Tibial artery (tissue), 4 donors: ENCODE measurements at regions not wholly inside any gene's neighbourhood (a gene's known extent, or its start where the extent isn't known, plus 50 kb on each side); places are given as distances from the start of the nearest gene placed in this dataset.

ENCODE experiments used
- DNase-seq, 2 donors: peaks; one replicate each; pipeline ENCODE4 v3.0.0-alpha.2; 2019
- H3K27ac ChIP-seq, 2 donors: fragments of 200-600 bp; sonication (generic) in 1 of 2; 1 replicate in 1 of 2; 2 replicates in 1 of 2; pipeline ENCODE4 v1.5.1; 2018 to 2019; ENCODE audit warnings: mild to moderate bottlenecking in 1 of 2
- H3K27me3 ChIP-seq, 2 donors: fragments of 200-600 bp; sonication (generic) in 1 of 2; one replicate each; pipeline versions ENCODE4 v1.5.1 to v1.6.0; 2016 to 2019
- H3K36me3 ChIP-seq, 3 donors: fragments of 200-600 bp; sonication (generic) in 2 of 3; one replicate each; pipeline ENCODE4 v1.5.1; 2016 to 2019; ENCODE audit warnings: mild to moderate bottlenecking in 2 of 3
- H3K4me1 ChIP-seq, 4 donors: fragments of 200-600 bp; sonication (generic) in 2 of 4; 1 replicate in 3 of 4; 2 replicates in 1 of 4; pipeline ENCODE4 v1.5.1; 2016 to 2019
- H3K4me3 ChIP-seq, 2 donors: fragments of 200-600 bp; sonication (generic) in 1 of 2; 1 replicate in 1 of 2; 2 replicates in 1 of 2; pipeline ENCODE4 v1.5.1; 2018 to 2019; ENCODE audit warnings: mild to moderate bottlenecking in 2 of 2
- H3K9me3 ChIP-seq, 3 donors: fragments of 200-600 bp; sonication (generic) in 1 of 3; one replicate each; pipeline ENCODE4 v1.5.1; 2016 to 2019
- intact Hi-C: fragments of 100-400 bp; cut with DNase I; formaldehyde crosslinking; loops from one replicate; pipeline ENCODE4 v1.15.0; 2023; ENCODE audit warnings: low total_unique reads
- TF ChIP-seq, protein P1 (sequence below), 2 experiments: fragments of 200-600 bp in 1 of 2; fragments of 450-650 bp in 1 of 2; IDR thresholded peaks; one replicate each; pipeline ENCODE4 v1.5.1; 2017 to 2019; ENCODE audit warnings: antibody characterized with exemption in 2 of 2, mild to moderate bottlenecking in 1 of 2, moderate library complexity in 1 of 2

DNA sequence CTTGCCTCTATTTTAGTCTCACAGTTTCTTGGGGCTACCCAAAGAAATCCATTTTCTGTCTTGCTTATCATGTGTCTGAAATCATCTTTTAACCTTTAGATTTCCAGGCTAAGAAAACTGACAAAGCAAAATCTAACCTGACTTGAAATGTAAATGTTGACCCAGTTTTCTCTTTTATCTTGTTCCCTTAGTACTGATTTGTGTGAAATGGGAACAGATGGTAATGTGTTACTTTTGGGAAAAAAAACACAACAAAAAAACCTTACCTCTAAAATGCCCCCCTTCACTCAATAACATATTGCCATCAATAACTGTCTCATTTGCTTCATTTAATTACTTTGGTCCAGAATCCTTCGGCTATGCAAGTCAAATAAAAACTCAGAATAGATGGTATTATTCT is 383.2 kb upstream of the DCN start:
- no peaks in the 10 kb centered on the region for H3K36me3 ChIP-seq
- TF ChIP-seq, protein P1, sequence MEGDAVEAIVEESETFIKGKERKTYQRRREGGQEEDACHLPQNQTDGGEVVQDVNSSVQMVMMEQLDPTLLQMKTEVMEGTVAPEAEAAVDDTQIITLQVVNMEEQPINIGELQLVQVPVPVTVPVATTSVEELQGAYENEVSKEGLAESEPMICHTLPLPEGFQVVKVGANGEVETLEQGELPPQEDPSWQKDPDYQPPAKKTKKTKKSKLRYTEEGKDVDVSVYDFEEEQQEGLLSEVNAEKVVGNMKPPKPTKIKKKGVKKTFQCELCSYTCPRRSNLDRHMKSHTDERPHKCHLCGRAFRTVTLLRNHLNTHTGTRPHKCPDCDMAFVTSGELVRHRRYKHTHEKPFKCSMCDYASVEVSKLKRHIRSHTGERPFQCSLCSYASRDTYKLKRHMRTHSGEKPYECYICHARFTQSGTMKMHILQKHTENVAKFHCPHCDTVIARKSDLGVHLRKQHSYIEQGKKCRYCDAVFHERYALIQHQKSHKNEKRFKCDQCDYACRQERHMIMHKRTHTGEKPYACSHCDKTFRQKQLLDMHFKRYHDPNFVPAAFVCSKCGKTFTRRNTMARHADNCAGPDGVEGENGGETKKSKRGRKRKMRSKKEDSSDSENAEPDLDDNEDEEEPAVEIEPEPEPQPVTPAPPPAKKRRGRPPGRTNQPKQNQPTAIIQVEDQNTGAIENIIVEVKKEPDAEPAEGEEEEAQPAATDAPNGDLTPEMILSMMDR (IDR thresholded peaks at IDR 0.05): no peak
- DNase-seq: no peak
- no peak overlapping the region for H3K27ac ChIP-seq
- no peak overlapping the region for H3K4me3 ChIP-seq
- H3K9me3 ChIP-seq: no peaks in the 10 kb centered on the region
- intact Hi-C loops: no loop called here
- H3K4me1 ChIP-seq: peaks cover 0 to 8% (median 0%) of the 10 kb centered on the region in 4 donors
- no peaks in the 10 kb centered on the region for H3K27me3 ChIP-seq

DNA sequence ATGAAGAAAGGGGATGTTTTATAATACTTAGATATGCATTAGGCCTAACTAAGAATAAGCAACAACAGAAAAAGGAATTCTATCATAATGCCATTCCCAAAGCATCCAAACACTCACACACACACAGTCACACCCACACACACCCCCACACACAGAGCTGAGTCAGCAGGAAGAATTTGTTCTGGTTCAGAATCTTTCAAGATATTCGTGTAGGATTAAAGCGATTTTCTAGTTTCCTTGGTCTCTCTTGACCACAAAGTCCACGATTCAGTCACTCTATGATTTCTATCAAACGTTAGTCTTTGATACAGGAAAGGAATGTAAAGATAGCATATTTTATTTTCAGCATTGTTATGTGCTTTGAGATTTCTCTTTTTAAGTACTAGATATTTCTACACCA is 382.6 kb upstream of the DCN start:
- no peak for DNase-seq
- TF ChIP-seq, protein P1 (IDR thresholded peaks at IDR 0.05): no peak
- no peaks in the 10 kb centered on the region for H3K36me3 ChIP-seq
- no peaks in the 10 kb centered on the region for H3K9me3 ChIP-seq
- H3K27ac ChIP-seq: no peak overlapping the region
- no peaks in the 10 kb centered on the region for H3K27me3 ChIP-seq
- H3K4me3 ChIP-seq: no peak overlapping the region
- H3K4me1 ChIP-seq: peaks cover 0 to 8% (median 0%) of the 10 kb centered on the region in 4 donors
- intact Hi-C loops: no loop called here

DNA sequence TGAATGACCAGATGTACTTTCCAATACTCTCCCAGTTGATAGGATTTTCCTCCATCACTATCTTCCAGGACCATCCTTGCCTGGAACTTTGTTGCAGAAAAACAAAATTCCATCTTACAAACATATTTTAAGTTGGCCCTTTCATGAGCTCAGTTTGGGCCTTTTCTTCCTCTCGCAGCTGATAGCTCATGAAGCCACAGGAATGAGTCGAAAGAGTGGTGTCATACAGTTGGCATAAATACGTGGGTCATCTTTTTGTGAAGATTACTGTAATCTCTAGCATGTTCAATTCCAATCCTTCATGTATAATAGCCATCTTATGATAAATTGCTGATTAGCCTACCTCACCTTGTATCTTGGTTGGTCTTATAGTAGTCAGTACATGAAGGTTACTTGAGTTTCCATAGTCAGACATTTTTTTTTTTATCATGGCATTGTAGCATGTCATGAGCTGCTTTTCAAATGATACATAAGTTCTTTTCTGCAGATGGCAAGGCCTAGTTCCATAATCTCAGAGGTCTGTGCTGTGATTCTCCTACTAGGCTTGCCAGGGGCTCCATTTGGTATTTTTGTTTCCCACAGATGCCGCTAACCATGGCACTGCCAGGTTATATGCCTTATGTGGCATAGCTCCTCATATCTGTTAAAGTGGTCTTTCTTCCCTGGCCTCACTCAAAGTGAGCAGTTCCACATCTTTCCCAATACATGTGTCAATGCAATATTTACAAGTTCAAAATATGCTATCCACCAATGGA is 380.6 kb upstream of the DCN start:
- H3K9me3 ChIP-seq: peaks cover 0 to 3% (median 0%) of the 10 kb centered on the region in 3 donors
- peaks cover 0 to 8% (median 0%) of the 10 kb centered on the region in 4 donors for H3K4me1 ChIP-seq
- no peaks in the 10 kb centered on the region for H3K36me3 ChIP-seq
- TF ChIP-seq, protein P1 (IDR thresholded peaks at IDR 0.05): no peak
- intact Hi-C loops: no loop called here
- H3K27ac ChIP-seq: no peak overlapping the region
- H3K27me3 ChIP-seq: no peaks in the 10 kb centered on the region
- no peak for DNase-seq
- no peak overlapping the region for H3K4me3 ChIP-seq

DNA sequence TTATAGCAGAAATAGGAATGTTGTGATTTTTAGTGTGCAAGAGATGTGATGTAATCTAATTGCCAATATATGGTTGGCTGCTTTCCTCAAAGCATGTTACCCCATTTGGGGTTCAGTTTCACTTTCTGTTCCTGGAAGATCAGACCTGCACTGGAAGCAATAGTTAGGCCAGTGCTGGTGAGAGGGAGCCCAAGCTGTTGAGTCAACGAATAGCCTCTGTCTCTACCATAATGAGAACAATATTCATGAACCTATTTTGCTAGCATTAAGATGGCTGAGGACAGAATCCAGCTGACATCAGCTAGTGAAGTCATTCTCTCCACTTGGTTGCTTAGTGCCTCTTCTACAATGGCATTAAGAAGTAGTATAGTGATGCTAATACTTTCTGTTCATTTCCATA is 379.9 kb upstream of the DCN start:
- Histone ChIP-seq H3K27ac (no peak overlapping the region), H3K36me3 (no peaks in the 10 kb centered on the region), H3K4me1 (peaks cover 0 to 8% (median 0%) of the 10 kb centered on the region in 4 donors), H3K27me3 (no peaks in the 10 kb centered on the region), H3K9me3 (peaks cover 0 to 3% (median 0%) of the 10 kb centered on the region in 3 donors), H3K4me3 (no peak overlapping the region)
- TF ChIP-seq, protein P1 (IDR thresholded peaks at IDR 0.05): no peak
- DNase-seq: no peak
- intact Hi-C loops: no loop called here

DNA sequence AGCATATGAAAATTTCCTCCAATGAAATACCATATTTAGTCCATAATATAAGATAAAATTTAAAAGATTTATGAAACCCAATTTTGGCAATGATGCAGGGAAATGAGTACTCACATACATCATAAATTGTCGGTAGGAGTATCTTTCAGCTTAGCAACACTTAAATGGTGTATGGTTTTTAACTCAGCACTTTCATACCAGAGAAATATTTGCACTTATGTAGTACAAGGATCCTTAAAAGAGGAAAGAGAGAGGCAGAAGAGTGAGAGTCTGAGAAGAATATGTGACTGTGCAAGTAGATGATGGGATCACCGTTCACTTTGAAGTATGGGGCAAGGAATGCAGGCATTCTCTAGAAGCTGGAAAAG is 379.3 kb upstream of the DCN start:
- Histone ChIP-seq H3K36me3 (no peaks in the 10 kb centered on the region), H3K4me3 (no peak overlapping the region), H3K27me3 (no peaks in the 10 kb centered on the region), H3K4me1 (peaks cover 0 to 8% (median 0%) of the 10 kb centered on the region in 4 donors), H3K9me3 (peaks cover 0 to 3% (median 0%) of the 10 kb centered on the region in 3 donors), H3K27ac (no peak overlapping the region)
- no peak for DNase-seq
- intact Hi-C loops: no loop called here
- TF ChIP-seq, protein P1 (IDR thresholded peaks at IDR 0.05): no peak
